ENCODE measurements at regions not wholly inside any gene's neighbourhood (a gene's known extent, or its start where the extent isn't known, plus 50 kb on each side); places are given as distances from the start of the nearest gene placed in this dataset.
"Not testable (repeated sequence)": the region's sequence is repeated elsewhere in the genome, so short reads cannot be mapped to it uniquely, and the experiment has no call there.

- no peak for DNase-seq
These were observed 514.7 kb upstream of the SGO1 start for GRCh38 chr3:20700714-20701113.

GRCh38 chr3:20698896-20699295 lies 512.9 kb upstream of the SGO1 start:
- DNase-seq: no peak

GRCh38 chr3:20696388-20697150 lies 510.6 kb upstream of the SGO1 start:
- no peak for DNase-seq

GRCh38 chr3:20692675-20693074 lies 506.7 kb upstream of the SGO1 start:
- no peak for DNase-seq

GRCh38 chr3:20683910-20684309 lies 497.9 kb upstream of the SGO1 start:
- DNase-seq: no peak

- no peak for DNase-seq
These were observed 496.6 kb upstream of the SGO1 start for GRCh38 chr3:20682573-20682972.

GRCh38 chr3:20680990-20681628 lies 495.1 kb upstream of the SGO1 start:
- no peak for DNase-seq

- no peak for DNase-seq
These were observed 487.9 kb upstream of the SGO1 start for GRCh38 chr3:20673866-20674265.

GRCh38 chr3:20669675-20670074 lies 483.7 kb upstream of the SGO1 start:
- DNase-seq: no peak

GRCh38 chr3:20669184-20669583 lies 483.2 kb upstream of the SGO1 start:
- no peak for DNase-seq

- DNase-seq: no peak
These were observed 482.4 kb upstream of the SGO1 start for GRCh38 chr3:20668411-20668810.

GRCh38 chr3:20666091-20666490 lies 480.1 kb upstream of the SGO1 start:
- no peak for DNase-seq

GRCh38 chr3:20658491-20658890 lies 472.5 kb upstream of the SGO1 start:
- no peak for DNase-seq

GRCh38 chr3:20657560-20657959 lies 471.6 kb upstream of the SGO1 start:
- DNase-seq: no peak

- DNase-seq: no peak
These were observed 466.4 kb upstream of the SGO1 start for GRCh38 chr3:20652231-20652986.

GRCh38 chr3:20648921-20649381 lies 462.9 kb upstream of the SGO1 start:
- DNase-seq: no peak

GRCh38 chr3:20648294-20648693 lies 462.3 kb upstream of the SGO1 start:
- DNase-seq: no peak

- no peak for DNase-seq
These were observed 460.4 kb upstream of the SGO1 start for GRCh38 chr3:20646425-20646824.

- no peak for DNase-seq
These were observed 459.3 kb upstream of the SGO1 start for GRCh38 chr3:20645340-20645739.

- no peak for DNase-seq
These were observed 451.7 kb upstream of the SGO1 start for GRCh38 chr3:20637729-20638128.

- no peak for DNase-seq
These were observed 436.3 kb upstream of the SGO1 start for GRCh38 chr3:20622304-20622703.

GRCh38 chr3:20618621-20619020 lies 432.6 kb upstream of the SGO1 start:
- not testable (repeated sequence) for DNase-seq

GRCh38 chr3:20618181-20618580 lies 432.2 kb upstream of the SGO1 start:
- not testable (repeated sequence) for DNase-seq

GRCh38 chr3:20615982-20616381 lies 430.0 kb upstream of the SGO1 start:
- not testable (repeated sequence) for DNase-seq

Data from NCI-H1092 (cell line).